Keratinocyte (primary cell): ENCODE measurements at regions not wholly inside any gene's neighbourhood (a gene's known extent, or its start where the extent isn't known, plus 50 kb on each side); places are given as distances from the start of the nearest gene placed in this dataset.

Experiments used
- EZH2 ChIP-seq: IDR thresholded peaks from one replicate; pipeline ENCODE4 v1.6.1; 2012; ENCODE audit warnings: inconsistent platforms, mild to moderate bottlenecking, low read length, moderate library complexity
- TF ChIP-seq, protein P1 (sequence below), 3 experiments: IDR thresholded peaks in 1 of 3; conservative IDR thresholded peaks in 1 of 3; optimal IDR thresholded peaks in 1 of 3; 2 replicates in 2 of 3; 3 replicates in 1 of 3; pipeline versions ENCODE3 to v1.5.1; 2011; ENCODE audit warnings: low read length in 3 of 3, mild to moderate bottlenecking in 3 of 3, moderate library complexity in 2 of 3, control low read depth in 1 of 3, inconsistent platforms in 1 of 3; ENCODE audit not compliant: insufficient read depth in 2 of 3; ENCODE audit errors: extremely low read depth in 1 of 3

DNA sequence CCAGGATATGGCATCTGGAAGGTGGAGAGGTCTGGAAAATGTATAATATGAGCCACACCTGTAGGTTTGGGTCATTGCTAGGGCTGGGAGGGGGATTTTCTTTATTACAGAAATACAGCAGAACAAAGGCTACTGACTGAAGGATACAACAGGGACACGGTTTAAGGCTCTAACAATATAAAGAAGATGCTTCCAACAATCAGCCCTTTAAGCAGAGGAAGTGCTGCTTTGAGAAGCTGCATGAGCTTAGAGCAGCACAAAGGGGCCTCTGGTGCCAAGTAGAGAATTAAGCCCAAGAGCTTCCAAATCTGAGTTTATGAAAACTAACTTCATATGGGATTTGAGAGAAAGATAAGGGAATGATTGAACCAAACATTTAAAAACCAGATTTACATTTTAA, 174.5 kb upstream of the RMP24 start:
- TF ChIP-seq, protein P1, sequence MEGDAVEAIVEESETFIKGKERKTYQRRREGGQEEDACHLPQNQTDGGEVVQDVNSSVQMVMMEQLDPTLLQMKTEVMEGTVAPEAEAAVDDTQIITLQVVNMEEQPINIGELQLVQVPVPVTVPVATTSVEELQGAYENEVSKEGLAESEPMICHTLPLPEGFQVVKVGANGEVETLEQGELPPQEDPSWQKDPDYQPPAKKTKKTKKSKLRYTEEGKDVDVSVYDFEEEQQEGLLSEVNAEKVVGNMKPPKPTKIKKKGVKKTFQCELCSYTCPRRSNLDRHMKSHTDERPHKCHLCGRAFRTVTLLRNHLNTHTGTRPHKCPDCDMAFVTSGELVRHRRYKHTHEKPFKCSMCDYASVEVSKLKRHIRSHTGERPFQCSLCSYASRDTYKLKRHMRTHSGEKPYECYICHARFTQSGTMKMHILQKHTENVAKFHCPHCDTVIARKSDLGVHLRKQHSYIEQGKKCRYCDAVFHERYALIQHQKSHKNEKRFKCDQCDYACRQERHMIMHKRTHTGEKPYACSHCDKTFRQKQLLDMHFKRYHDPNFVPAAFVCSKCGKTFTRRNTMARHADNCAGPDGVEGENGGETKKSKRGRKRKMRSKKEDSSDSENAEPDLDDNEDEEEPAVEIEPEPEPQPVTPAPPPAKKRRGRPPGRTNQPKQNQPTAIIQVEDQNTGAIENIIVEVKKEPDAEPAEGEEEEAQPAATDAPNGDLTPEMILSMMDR (optimal IDR thresholded peaks at IDR 0.05 in 1 of 3, IDR thresholded peaks at IDR 0.05 in 1 of 3, conservative IDR thresholded peaks at IDR 0.05 in 1 of 3; ENCODE audit: extremely low read depth in 1 of 3, insufficient read depth in 2 of 3, low read length in 3 of 3), result no peak
- no peak for TF ChIP-seq EZH2
